ENCODE measurements at regions not wholly inside any gene's neighbourhood (a gene's known extent, or its start where the extent isn't known, plus 50 kb on each side); places are given as distances from the start of the nearest gene placed in this dataset.
"Not testable (repeated sequence)": the region's sequence is repeated elsewhere in the genome, so short reads cannot be mapped to it uniquely, and the experiment has no call there.

GRCh38 chr10:46749470-46749869 is 161.8 kb upstream of the PTPN20 start:
- not testable (repeated sequence) for DNase-seq

- DNase-seq = not testable (repeated sequence)
Observed at GRCh38 chr10:46753763-46754162, 157.5 kb upstream of the PTPN20 start.

GRCh38 chr10:46761471-46761870 is 149.8 kb upstream of the PTPN20 start:
- not testable (repeated sequence) for DNase-seq

- DNase-seq = not testable (repeated sequence)
Observed at GRCh38 chr10:46768515-46769291, 142.5 kb upstream of the PTPN20 start.

- not testable (repeated sequence) for DNase-seq
Observed at GRCh38 chr10:46773178-46773896, 137.9 kb upstream of the PTPN20 start.

- peak in 1 of 2 donors; percentile 31 for DNase-seq
Observed at GRCh38 chr10:46773897-46774236, 137.4 kb upstream of the PTPN20 start.

GRCh38 chr10:46774366-46774765 is 136.9 kb upstream of the PTPN20 start:
- not testable (repeated sequence) for DNase-seq

GRCh38 chr10:46774945-46775667 is 136.1 kb upstream of the PTPN20 start:
- DNase-seq = not testable (repeated sequence)

- DNase-seq = not testable (repeated sequence)
Observed at GRCh38 chr10:46775668-46776059, 135.6 kb upstream of the PTPN20 start.

- not testable (repeated sequence) for DNase-seq
Observed at GRCh38 chr10:46779571-46779970, 131.7 kb upstream of the PTPN20 start.

GRCh38 chr10:46780164-46780563 is 131.1 kb upstream of the PTPN20 start:
- DNase-seq = not testable (repeated sequence)

- not testable (repeated sequence) for DNase-seq
Observed at GRCh38 chr10:46781001-46781400, 130.2 kb upstream of the PTPN20 start.

- not testable (repeated sequence) for DNase-seq
Observed at GRCh38 chr10:46782001-46782874, 129.0 kb upstream of the PTPN20 start.

GRCh38 chr10:46784665-46785064 is 126.6 kb upstream of the PTPN20 start:
- DNase-seq = not testable (repeated sequence)

GRCh38 chr10:46786125-46786517 is 125.1 kb upstream of the PTPN20 start:
- DNase-seq = not testable (repeated sequence)

- DNase-seq = peak; percentile 70 to 74
Observed at GRCh38 chr10:46786518-46787320, 124.5 kb upstream of the PTPN20 start.

- DNase-seq = peak in 1 of 2 donors; percentile 17
Observed at GRCh38 chr10:46787321-46787615, 124.0 kb upstream of the PTPN20 start.

GRCh38 chr10:46792657-46793357 is 118.4 kb upstream of the PTPN20 start:
- DNase-seq = not testable (repeated sequence)

- DNase-seq = not testable (repeated sequence)
Observed at GRCh38 chr10:46796351-46796750, 114.9 kb upstream of the PTPN20 start.

GRCh38 chr10:46802010-46802409 is 109.2 kb upstream of the PTPN20 start:
- DNase-seq = not testable (repeated sequence)

- not testable (repeated sequence) for DNase-seq
Observed at GRCh38 chr10:46803082-46803481, 108.1 kb upstream of the PTPN20 start.
